HepG2 (cell line): ENCODE measurements at regions not wholly inside any gene's neighbourhood (a gene's known extent, or its start where the extent isn't known, plus 50 kb on each side); places are given as distances from the start of the nearest gene placed in this dataset.
A peak's percentile ranks its signal among the peaks of the same experiment; 100 is the strongest.

Source experiments
- ATAC-seq: fragments of 200-7000 bp; cut with Tn5 transposase; 3 replicates; pipeline ENCODE4 v1.9.1; 2020; ENCODE audit warnings: mild to moderate bottlenecking, moderate library complexity
- BruUV-seq: library from RNA; stranded (reverse); fragments of 400-500 nt; replicated peaks from 2 replicates; lab custom pipeline; 2021; lab: Mats Ljungman, UMichigan
- CTCF ChIA-PET: fragments of 300-600 bp; formaldehyde crosslinking; extraction: SDS; loops from one replicate; lab custom pipeline; 2021; ENCODE audit warnings: low total read pairs, inconsistent platforms, low intra/inter-chr PET ratio; lab: Yijun Ruan, JAX
- POLR2A ChIA-PET: fragments of 350-600 bp; sonication (Branson Sonifier 250); formaldehyde crosslinking; loops from one replicate; lab custom pipeline; 2020; ENCODE audit warnings: antibody characterized with exemption, inconsistent platforms; lab: Yijun Ruan, JAX
- DNase-seq: peaks from one replicate; pipeline ENCODE4 v3.0.0-alpha.2; 2015; ENCODE audit warnings: low spot score
- FAIRE-seq: peaks from 3 replicates; lab custom pipeline; 2011; peaks lifted over from hg19 to GRCh38; lab: Jason Lieb, UNC
- H2AFZ ChIP-seq: one replicate; pipeline ENCODE4 v1.6.1; 2011; ENCODE audit warnings: low read length, inconsistent platforms
- H3K27ac ChIP-seq: fragments of 300-600 bp; 3 replicates; pipeline ENCODE4 v1.8.0; 2011; ENCODE audit warnings: mixed run types, mild to moderate bottlenecking, mixed read lengths, low read length, inconsistent platforms; ENCODE audit not compliant: insufficient read depth; ENCODE audit errors: extremely low read length
- H3K27me3 ChIP-seq, 2 experiments: fragments of 200-600 bp in 1 of 2; 2 replicates in 1 of 2; 3 replicates in 1 of 2; pipeline versions ENCODE4 v1.6.0 to v1.8.0; 2011; ENCODE audit warnings: low read length in 2 of 2, mild to moderate bottlenecking in 2 of 2, moderate library complexity in 2 of 2, inconsistent platforms in 1 of 2; ENCODE audit not compliant: insufficient read depth in 2 of 2, control insufficient read depth in 1 of 2
- H3K36me3 ChIP-seq, 2 experiments: fragments of 200-600 bp in 1 of 2; replicated peaks in 1 of 2; 2 replicates in 1 of 2; 3 replicates in 1 of 2; pipeline versions ENCODE4 v1.5.1 to v1.8.0; 2011; ENCODE audit warnings: low read length in 2 of 2, inconsistent platforms in 1 of 2; ENCODE audit not compliant: insufficient read depth in 2 of 2, control insufficient read depth in 1 of 2
- H3K4me1 ChIP-seq: 2 replicates; pipeline ENCODE4 v1.5.1; 2012; ENCODE audit warnings: low read length, inconsistent platforms; ENCODE audit not compliant: insufficient read depth
- H3K4me2 ChIP-seq: 2 replicates; pipeline ENCODE4 v1.6.0; 2011; ENCODE audit warnings: low read depth, low read length, inconsistent platforms
- H3K4me3 ChIP-seq, 3 experiments: fragments of 200-600 bp in 1 of 3; sonication (generic), shearing (Covaris generic) in 1 of 3; replicated peaks in 1 of 3; 2 replicates each; pipeline ENCODE4 v1.5.1; 2011 to 2016; ENCODE audit warnings: low read length in 3 of 3, inconsistent platforms in 2 of 3, low read depth in 2 of 3, mild to moderate bottlenecking in 2 of 3, control low read depth in 1 of 3, mixed read lengths in 1 of 3; ENCODE audit not compliant: insufficient read depth in 1 of 3
- H3K79me2 ChIP-seq: one replicate; pipeline ENCODE4 v1.6.1; 2011; ENCODE audit warnings: low read length, inconsistent platforms; ENCODE audit not compliant: insufficient read depth
- H3K9ac ChIP-seq: 2 replicates; pipeline ENCODE4 v1.6.0; 2011; ENCODE audit warnings: mild to moderate bottlenecking, low read depth, low read length, inconsistent platforms; ENCODE audit not compliant: insufficient read depth
- H3K9me3 ChIP-seq: 2 replicates; pipeline ENCODE4 v1.5.1; 2012; ENCODE audit warnings: mild to moderate bottlenecking, low read length
- H4K20me1 ChIP-seq: 2 replicates; pipeline ENCODE4 v1.6.0; 2011; ENCODE audit warnings: inconsistent platforms, mild to moderate bottlenecking, low read length, moderate library complexity; ENCODE audit not compliant: insufficient read depth
- AGO2 ChIP-seq: fragments of 200-400 bp; formaldehyde crosslinking; optimal IDR thresholded peaks from 2 replicates; pipeline ENCODE3; 2017; ENCODE audit warnings: mild to moderate bottlenecking, low read depth, low read length, moderate library complexity
- CERS6 ChIP-seq: sonication (generic); formaldehyde crosslinking; IDR thresholded peaks from 2 replicates; pipeline ENCODE4 v1.5.0; 2020; ENCODE audit warnings: missing genetic modification reagents
- CTCF ChIP-seq: sonication (generic); formaldehyde crosslinking; IDR thresholded peaks from 2 replicates; pipeline ENCODE4 v1.5.0; 2020; ENCODE audit warnings: mild to moderate bottlenecking, missing genetic modification reagents, moderate library complexity
- ELF3 ChIP-seq: IDR thresholded peaks from 2 replicates; pipeline ENCODE4 v1.6.1; 2016; ENCODE audit warnings: missing genetic modification reagents, missing compliant biosample characterization
- HBP1 ChIP-seq: IDR thresholded peaks from 2 replicates; pipeline ENCODE4 v1.6.1; 2016; ENCODE audit warnings: low read depth, control low read depth
- LBX2 ChIP-seq: sonication (generic); formaldehyde crosslinking; IDR thresholded peaks from 2 replicates; pipeline ENCODE4 v1.5.0; 2020; ENCODE audit warnings: missing genetic modification reagents, mild to moderate bottlenecking, borderline replicate concordance
- MAFF ChIP-seq: IDR thresholded peaks from 2 replicates; pipeline ENCODE4 v1.6.1; 2011; ENCODE audit warnings: low read depth, low read length, improper control_type of control experiment
- NFE2L2 ChIP-seq: fragments of 150-350 bp; IDR thresholded peaks from 2 replicates; pipeline ENCODE4 v1.6.1; 2014; ENCODE audit warnings: low read length
- SP2 ChIP-seq: sonication (generic); formaldehyde crosslinking; IDR thresholded peaks from 2 replicates; pipeline ENCODE4 v1.5.1; 2020; ENCODE audit warnings: mild to moderate bottlenecking, missing genetic modification reagents
- ZNF318 ChIP-seq: sonication (generic); formaldehyde crosslinking; IDR thresholded peaks from 2 replicates; pipeline ENCODE4 v1.4.0; 2020; ENCODE audit warnings: mild to moderate bottlenecking, missing genetic modification reagents
- ZNF839 ChIP-seq: sonication (generic); formaldehyde crosslinking; IDR thresholded peaks from 2 replicates; pipeline ENCODE4 v1.4.0; 2020; ENCODE audit warnings: missing genetic modification reagents, mild to moderate bottlenecking, borderline replicate concordance
- in situ Hi-C: cut with HindIII; loops from 2 replicates; pipeline ENCODE4 v1.10.0; 2017; ENCODE audit warnings: low pct_unique_long_range_greater_than_20kb; ENCODE audit not compliant: extremely low pct_ligation_motif_present
- intact Hi-C: fragments of 100-400 bp; cut with micrococcal nuclease; formaldehyde crosslinking; loops from one replicate; pipeline ENCODE4 v1.10.0; 2022; ENCODE audit not compliant: unreplicated experiment

- no peak for TF ChIP-seq CERS6
- TF ChIP-seq AGO2 = no peak
- TF ChIP-seq CTCF = no peak
- no peak for TF ChIP-seq ELF3
- no peak for TF ChIP-seq ZNF839 (CRISPR knock-in tag)
- no peak for TF ChIP-seq HBP1 (CRISPR knock-in tag)
- no peak for TF ChIP-seq NFE2L2
- TF ChIP-seq SP2 (CRISPR knock-in tag) = no peak
These were observed 89.2 kb upstream of the CAST start (continued) for GRCh38 chr5:96572864-96573512.

- Histone ChIP-seq H3K27me3 (no peaks in the 10 kb centered on the region), H3K79me2 (no peaks in the 10 kb centered on the region), H3K36me3 (no peaks in the 10 kb centered on the region), H4K20me1 (no peaks in the 10 kb centered on the region; the same call in 1 of the 2 replicates), H3K4me2 (no peak overlapping the region), H3K9ac (no peak overlapping the region), H3K27ac (no peak overlapping the region), H3K4me3 (no peak overlapping the region), H3K9me3 (no peaks in the 10 kb centered on the region), H3K4me1 (no peaks in the 10 kb centered on the region), H2AFZ (no peak overlapping the region)
- ChIA-PET POLR2A (no interaction called here), CTCF (no interaction called here)
- no peak for FAIRE-seq
- in situ Hi-C loops = no loop called here
- intact Hi-C loops = no loop called here
- no TSS peak for BruUV-seq
- no peak for ATAC-seq
- no peak for DNase-seq
- TF ChIP-seq ZNF318 (CRISPR knock-in tag) (no peak), MAFF (0 out of 2 replicates have a peak, but pooled peaks have one; percentile 30), LBX2 (no peak)
These were observed 88.7 kb upstream of the CAST start for GRCh38 chr5:96573513-96573894.
